K562 (cell line): ENCODE measurements at regions not wholly inside any gene's neighbourhood (a gene's known extent, or its start where the extent isn't known, plus 50 kb on each side); places are given as distances from the start of the nearest gene placed in this dataset.

Experiments
- IFI16 ChIP-seq: fragments of 250-450 bp; sonication (Bioruptor Pico); IDR thresholded peaks from 2 replicates; pipeline ENCODE4 v2.1.2; 2022; ENCODE audit warnings: mild to moderate bottlenecking, inconsistent platforms
- LEF1 ChIP-seq: fragments of 450-650 bp; IDR thresholded peaks from 2 replicates; pipeline ENCODE4 v1.6.1; 2016; ENCODE audit warnings: mild to moderate bottlenecking
- MEIS2 ChIP-seq: fragments of 450-650 bp; IDR thresholded peaks from 2 replicates; pipeline ENCODE4 v1.6.1; 2014; ENCODE audit warnings: mild to moderate bottlenecking; ENCODE audit not compliant: partially characterized antibody
- PTTG1 ChIP-seq: fragments of 450-650 bp; IDR thresholded peaks from 2 replicates; pipeline ENCODE4 v1.6.1; 2016; ENCODE audit warnings: low read depth, mild to moderate bottlenecking, missing genetic modification characterization, missing compliant biosample characterization
- SRSF1 ChIP-seq: fragments of 200-400 bp; formaldehyde crosslinking; IDR thresholded peaks from 2 replicates; pipeline ENCODE4 v1.6.1; 2017; ENCODE audit warnings: mild to moderate bottlenecking, low read depth, low read length, moderate library complexity
- THAP12 ChIP-seq: fragments of 250-450 bp; sonication (Bioruptor Pico); IDR thresholded peaks from 2 replicates; pipeline ENCODE4 v1.9.0; 2021; ENCODE audit warnings: mild to moderate bottlenecking, inconsistent platforms
- ZBTB17 ChIP-seq: fragments of 450-650 bp; formaldehyde crosslinking; IDR thresholded peaks from 2 replicates; pipeline ENCODE4 v1.4.0; 2020; ENCODE audit warnings: mild to moderate bottlenecking
- ZC3H8 ChIP-seq: fragments of 450-650 bp; IDR thresholded peaks from 2 replicates; pipeline ENCODE4 v1.6.1; 2017
- ZNF224 ChIP-seq: sonication (generic); formaldehyde crosslinking; IDR thresholded peaks from 2 replicates; pipeline ENCODE4 v1.8.0; 2022; ENCODE audit warnings: mild to moderate bottlenecking, missing genetic modification reagents
- TF ChIP-seq, protein P1 (sequence below): fragments of 450-650 bp; IDR thresholded peaks from 2 replicates; pipeline ENCODE4 v1.6.1; 2016; ENCODE audit warnings: low read depth
- TF ChIP-seq, protein P2 (sequence below): fragments of 450-650 bp; IDR thresholded peaks from 2 replicates; pipeline ENCODE4 v1.6.1; 2017; ENCODE audit warnings: antibody characterized with exemption, mild to moderate bottlenecking
- TF ChIP-seq, protein P3 (sequence below), 2 experiments: IDR thresholded peaks; 2 replicates each; pipeline ENCODE4 v1.6.1; 2011; ENCODE audit warnings: borderline replicate concordance in 1 of 2, control low read depth in 1 of 2, low read depth in 1 of 2, low read length in 1 of 2, mild to moderate bottlenecking in 1 of 2, mixed read lengths in 1 of 2, moderate library complexity in 1 of 2; ENCODE audit not compliant: insufficient read depth in 1 of 2, insufficient read length in 1 of 2, poor library complexity in 1 of 2, severe bottlenecking in 1 of 2; ENCODE audit errors: extremely low read depth in 1 of 2

DNA sequence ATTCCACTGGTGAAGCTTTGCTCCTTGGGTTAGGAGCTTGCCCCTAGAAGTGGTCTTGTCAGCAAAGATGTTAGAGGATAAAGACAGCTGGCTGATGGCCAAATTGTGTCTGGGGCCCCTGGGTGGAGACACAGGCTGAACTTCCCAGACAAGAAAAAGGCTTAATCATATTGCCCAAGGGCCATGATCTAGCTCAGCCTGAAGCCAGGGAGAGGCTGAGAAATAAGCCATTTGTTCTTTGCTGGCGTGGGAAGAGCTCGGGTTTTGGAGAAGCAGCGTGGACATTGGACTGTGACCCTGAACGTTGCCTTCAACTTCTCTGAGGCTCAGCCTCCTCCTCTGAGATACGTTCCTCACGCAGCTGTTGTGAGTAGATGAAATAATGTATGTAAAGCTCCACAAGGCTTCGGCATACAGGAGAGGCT is 153.0 kb downstream of the ZFP36L2 start (continued):
- no peak for TF ChIP-seq ZC3H8
- TF ChIP-seq, protein P1, sequence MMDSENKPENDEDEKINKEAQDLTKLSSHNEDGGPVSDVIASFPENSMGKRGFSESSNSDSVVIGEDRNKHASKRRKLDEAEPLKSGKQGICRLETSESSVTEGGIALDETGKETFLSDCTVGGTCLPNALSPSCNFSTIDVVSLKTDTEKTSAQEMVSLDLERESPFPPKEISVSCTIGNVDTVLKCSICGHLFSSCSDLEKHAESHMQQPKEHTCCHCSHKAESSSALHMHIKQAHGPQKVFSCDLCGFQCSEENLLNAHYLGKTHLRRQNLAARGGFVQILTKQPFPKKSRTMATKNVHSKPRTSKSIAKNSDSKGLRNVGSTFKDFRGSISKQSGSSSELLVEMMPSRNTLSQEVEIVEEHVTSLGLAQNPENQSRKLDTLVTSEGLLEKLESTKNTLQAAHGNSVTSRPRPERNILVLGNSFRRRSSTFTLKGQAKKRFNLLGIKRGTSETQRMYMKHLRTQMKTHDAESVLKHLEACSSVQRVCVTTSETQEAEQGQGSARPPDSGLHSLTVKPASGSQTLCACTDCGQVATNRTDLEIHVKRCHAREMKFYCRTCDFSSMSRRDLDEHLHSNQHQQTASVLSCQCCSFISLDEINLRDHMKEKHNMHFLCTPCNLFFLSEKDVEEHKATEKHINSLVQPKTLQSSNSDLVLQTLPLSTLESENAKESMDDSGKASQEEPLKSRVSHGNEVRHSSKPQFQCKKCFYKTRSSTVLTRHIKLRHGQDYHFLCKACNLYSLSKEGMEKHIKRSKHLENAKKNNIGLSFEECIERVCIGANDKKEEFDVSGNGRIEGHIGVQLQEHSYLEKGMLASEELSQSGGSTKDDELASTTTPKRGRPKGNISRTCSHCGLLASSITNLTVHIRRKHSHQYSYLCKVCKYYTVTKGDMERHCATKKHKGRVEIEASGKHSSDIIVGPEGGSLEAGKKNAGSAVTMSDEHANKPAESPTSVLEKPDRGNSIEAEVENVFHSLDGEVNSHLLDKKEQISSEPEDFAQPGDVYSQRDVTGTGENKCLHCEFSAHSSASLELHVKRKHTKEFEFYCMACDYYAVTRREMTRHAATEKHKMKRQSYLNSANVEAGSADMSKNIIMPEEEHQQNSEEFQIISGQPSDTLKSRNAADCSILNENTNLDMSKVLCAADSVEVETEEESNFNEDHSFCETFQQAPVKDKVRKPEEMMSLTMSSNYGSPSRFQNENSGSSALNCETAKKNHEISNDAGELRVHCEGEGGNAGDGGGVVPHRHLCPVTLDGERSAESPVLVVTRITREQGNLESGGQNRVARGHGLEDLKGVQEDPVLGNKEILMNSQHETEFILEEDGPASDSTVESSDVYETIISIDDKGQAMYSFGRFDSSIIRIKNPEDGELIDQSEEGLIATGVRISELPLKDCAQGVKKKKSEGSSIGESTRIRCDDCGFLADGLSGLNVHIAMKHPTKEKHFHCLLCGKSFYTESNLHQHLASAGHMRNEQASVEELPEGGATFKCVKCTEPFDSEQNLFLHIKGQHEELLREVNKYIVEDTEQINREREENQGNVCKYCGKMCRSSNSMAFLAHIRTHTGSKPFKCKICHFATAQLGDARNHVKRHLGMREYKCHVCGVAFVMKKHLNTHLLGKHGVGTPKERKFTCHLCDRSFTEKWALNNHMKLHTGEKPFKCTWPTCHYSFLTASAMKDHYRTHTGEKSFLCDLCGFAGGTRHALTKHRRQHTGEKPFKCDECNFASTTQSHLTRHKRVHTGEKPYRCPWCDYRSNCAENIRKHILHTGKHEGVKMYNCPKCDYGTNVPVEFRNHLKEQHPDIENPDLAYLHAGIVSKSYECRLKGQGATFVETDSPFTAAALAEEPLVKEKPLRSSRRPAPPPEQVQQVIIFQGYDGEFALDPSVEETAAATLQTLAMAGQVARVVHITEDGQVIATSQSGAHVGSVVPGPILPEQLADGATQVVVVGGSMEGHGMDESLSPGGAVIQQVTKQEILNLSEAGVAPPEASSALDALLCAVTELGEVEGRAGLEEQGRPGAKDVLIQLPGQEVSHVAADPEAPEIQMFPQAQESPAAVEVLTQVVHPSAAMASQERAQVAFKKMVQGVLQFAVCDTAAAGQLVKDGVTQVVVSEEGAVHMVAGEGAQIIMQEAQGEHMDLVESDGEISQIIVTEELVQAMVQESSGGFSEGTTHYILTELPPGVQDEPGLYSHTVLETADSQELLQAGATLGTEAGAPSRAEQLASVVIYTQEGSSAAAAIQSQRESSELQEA: no peak
- TF ChIP-seq, protein P2, sequence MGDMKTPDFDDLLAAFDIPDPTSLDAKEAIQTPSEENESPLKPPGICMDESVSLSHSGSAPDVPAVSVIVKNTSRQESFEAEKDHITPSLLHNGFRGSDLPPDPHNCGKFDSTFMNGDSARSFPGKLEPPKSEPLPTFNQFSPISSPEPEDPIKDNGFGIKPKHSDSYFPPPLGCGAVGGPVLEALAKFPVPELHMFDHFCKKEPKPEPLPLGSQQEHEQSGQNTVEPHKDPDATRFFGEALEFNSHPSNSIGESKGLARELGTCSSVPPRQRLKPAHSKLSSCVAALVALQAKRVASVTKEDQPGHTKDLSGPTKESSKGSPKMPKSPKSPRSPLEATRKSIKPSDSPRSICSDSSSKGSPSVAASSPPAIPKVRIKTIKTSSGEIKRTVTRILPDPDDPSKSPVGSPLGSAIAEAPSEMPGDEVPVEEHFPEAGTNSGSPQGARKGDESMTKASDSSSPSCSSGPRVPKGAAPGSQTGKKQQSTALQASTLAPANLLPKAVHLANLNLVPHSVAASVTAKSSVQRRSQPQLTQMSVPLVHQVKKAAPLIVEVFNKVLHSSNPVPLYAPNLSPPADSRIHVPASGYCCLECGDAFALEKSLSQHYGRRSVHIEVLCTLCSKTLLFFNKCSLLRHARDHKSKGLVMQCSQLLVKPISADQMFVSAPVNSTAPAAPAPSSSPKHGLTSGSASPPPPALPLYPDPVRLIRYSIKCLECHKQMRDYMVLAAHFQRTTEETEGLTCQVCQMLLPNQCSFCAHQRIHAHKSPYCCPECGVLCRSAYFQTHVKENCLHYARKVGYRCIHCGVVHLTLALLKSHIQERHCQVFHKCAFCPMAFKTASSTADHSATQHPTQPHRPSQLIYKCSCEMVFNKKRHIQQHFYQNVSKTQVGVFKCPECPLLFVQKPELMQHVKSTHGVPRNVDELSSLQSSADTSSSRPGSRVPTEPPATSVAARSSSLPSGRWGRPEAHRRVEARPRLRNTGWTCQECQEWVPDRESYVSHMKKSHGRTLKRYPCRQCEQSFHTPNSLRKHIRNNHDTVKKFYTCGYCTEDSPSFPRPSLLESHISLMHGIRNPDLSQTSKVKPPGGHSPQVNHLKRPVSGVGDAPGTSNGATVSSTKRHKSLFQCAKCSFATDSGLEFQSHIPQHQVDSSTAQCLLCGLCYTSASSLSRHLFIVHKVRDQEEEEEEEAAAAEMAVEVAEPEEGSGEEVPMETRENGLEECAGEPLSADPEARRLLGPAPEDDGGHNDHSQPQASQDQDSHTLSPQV: no peak; the same call in 1 of the 2 replicates
- no peak for TF ChIP-seq THAP12 (CRISPR knock-in tag)
- TF ChIP-seq IFI16 (CRISPR knock-in tag): no peak
- TF ChIP-seq, protein P3, sequence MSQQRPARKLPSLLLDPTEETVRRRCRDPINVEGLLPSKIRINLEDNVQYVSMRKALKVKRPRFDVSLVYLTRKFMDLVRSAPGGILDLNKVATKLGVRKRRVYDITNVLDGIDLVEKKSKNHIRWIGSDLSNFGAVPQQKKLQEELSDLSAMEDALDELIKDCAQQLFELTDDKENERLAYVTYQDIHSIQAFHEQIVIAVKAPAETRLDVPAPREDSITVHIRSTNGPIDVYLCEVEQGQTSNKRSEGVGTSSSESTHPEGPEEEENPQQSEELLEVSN (IDR thresholded peaks at IDR 0.05; ENCODE audit: borderline replicate concordance in 1 of 2, extremely low read depth in 1 of 2, insufficient read depth in 1 of 2, insufficient read length in 1 of 2, low read depth in 1 of 2, low read length in 1 of 2, poor library complexity in 1 of 2, severe bottlenecking in 1 of 2): no peak
- no peak for TF ChIP-seq PTTG1 (tag)
- TF ChIP-seq SRSF1: no peak
- no peak for TF ChIP-seq ZNF224 (CRISPR knock-in tag)
- TF ChIP-seq LEF1: peak; percentile 49; the same call in 1 of the 2 replicates
- TF ChIP-seq ZBTB17 (CRISPR knock-in tag): no peak
- TF ChIP-seq MEIS2: peak; percentile 55
